ENCODE measurements at regions not wholly inside any gene's neighbourhood (a gene's known extent, or its start where the extent isn't known, plus 50 kb on each side); places are given as distances from the start of the nearest gene placed in this dataset.

GRCh38 chr11:45396394-45396793 is 110.3 kb upstream of the SYT13 start:
- Histone ChIP-seq H3K4me3 (no peak overlapping the region), H3K27ac (no peak overlapping the region), H3K4me1 (no peaks in the 10 kb centered on the region), H3K27me3 (replicated peaks in 1 of 7) (peaks cover 0 to 23% (median 0%) of the 10 kb centered on the region in 7 donors), H3K9me3 (no peaks in the 10 kb centered on the region), H3K36me3 (no peaks in the 10 kb centered on the region)
- no peak for DNase-seq
- TF ChIP-seq POLR2AphosphoS5 (IDR thresholded peaks at IDR 0.05) (no peak), POLR2A (IDR thresholded peaks at IDR 0.05) (no peak), CTCF (IDR thresholded peaks at IDR 0.05 in 8 of 11, conservative IDR thresholded peaks at IDR 0.05 in 3 of 11) (no peak)
- 52 to 64% (median 54%) methylated on average over 4 of the region's 4 CpGs for WGBS, 5 donors
- intact Hi-C loops (cut with DNase I; ENCODE audit: low total_unique reads): no loop called here

- TF ChIP-seq CTCF (IDR thresholded peaks at IDR 0.05 in 8 of 11, conservative IDR thresholded peaks at IDR 0.05 in 3 of 11) (no peak), POLR2AphosphoS5 (IDR thresholded peaks at IDR 0.05) (no peak), POLR2A (IDR thresholded peaks at IDR 0.05) (no peak)
- 59 to 69% (median 62%) methylated on average over 5 of the region's 5 CpGs for WGBS, 5 donors
- no peak for DNase-seq
These were observed 109.8 kb upstream of the SYT13 start for GRCh38 chr11:45395947-45396346.

GRCh38 chr11:45395421-45395820 is 109.3 kb upstream of the SYT13 start:
- intact Hi-C loops (cut with DNase I; ENCODE audit: low total_unique reads): no loop called here
- Histone ChIP-seq H3K4me1 (no peaks in the 10 kb centered on the region), H3K36me3 (no peaks in the 10 kb centered on the region), H3K9me3 (no peaks in the 10 kb centered on the region), H3K27ac (no peak overlapping the region), H3K4me3 (no peak overlapping the region), H3K27me3 (replicated peaks in 1 of 7) (peaks cover 0 to 23% (median 0%) of the 10 kb centered on the region in 7 donors)
- WGBS, 5 donors: 90 to 94% (median 91%) methylated on average over 6 of the region's 6 CpGs
- DNase-seq: no peak
- TF ChIP-seq POLR2A (IDR thresholded peaks at IDR 0.05) (no peak), CTCF (IDR thresholded peaks at IDR 0.05 in 8 of 11, conservative IDR thresholded peaks at IDR 0.05 in 3 of 11) (no peak), POLR2AphosphoS5 (IDR thresholded peaks at IDR 0.05) (no peak)

More at GRCh38 chr11:45395947-45396346, 109.8 kb upstream of the SYT13 start:
- Histone ChIP-seq H3K4me3 (no peak overlapping the region), H3K27ac (no peak overlapping the region), H3K4me1 (no peaks in the 10 kb centered on the region), H3K27me3 (replicated peaks in 1 of 7) (peaks cover 0 to 23% (median 0%) of the 10 kb centered on the region in 7 donors), H3K36me3 (no peaks in the 10 kb centered on the region), H3K9me3 (no peaks in the 10 kb centered on the region)
- intact Hi-C loops (cut with DNase I; ENCODE audit: low total_unique reads): no loop called here

- TF ChIP-seq CTCF (IDR thresholded peaks at IDR 0.05 in 8 of 11, conservative IDR thresholded peaks at IDR 0.05 in 3 of 11) (no peak), POLR2AphosphoS5 (IDR thresholded peaks at IDR 0.05) (no peak), POLR2A (IDR thresholded peaks at IDR 0.05) (no peak)
- no peak overlapping the region for H3K27ac ChIP-seq
- DNase-seq: no peak
These were observed 108.3 kb upstream of the SYT13 start for GRCh38 chr11:45394294-45395085.

More at GRCh38 chr11:45394294-45395085, 108.3 kb upstream of the SYT13 start:
- H3K9me3 ChIP-seq: no peaks in the 10 kb centered on the region
- no peak overlapping the region for H3K4me3 ChIP-seq
- intact Hi-C loops (cut with DNase I; ENCODE audit: low total_unique reads): no loop called here
- H3K4me1 ChIP-seq: no peaks in the 10 kb centered on the region
- 71 to 88% (median 77%) methylated on average over 8 of the region's 8 CpGs for WGBS, 5 donors
- peaks cover 0 to 19% (median 0%) of the 10 kb centered on the region in 7 donors for H3K27me3 ChIP-seq (replicated peaks in 1 of 7)
- no peaks in the 10 kb centered on the region for H3K36me3 ChIP-seq
